ENCODE measurements at regions not wholly inside any gene's neighbourhood (a gene's known extent, or its start where the extent isn't known, plus 50 kb on each side); places are given as distances from the start of the nearest gene placed in this dataset.

GRCh38 chr18:55658598-55658997, 70.6 kb upstream of the TCF4 start:
- Histone ChIP-seq H3K27ac (ENCODE audit: low read length) (no peak overlapping the region), H2AFZ (ENCODE audit: low read depth, low read length) (no peak overlapping the region), H3K4me1 (ENCODE audit: insufficient read depth, low read length) (no peaks in the 10 kb centered on the region), H3K4me2 (ENCODE audit: insufficient read depth, low read length) (no peak overlapping the region), H3K9ac (ENCODE audit: low read depth, low read length) (no peak overlapping the region), H3K9me3 (ENCODE audit: insufficient read depth, low read length, severe bottlenecking) (no peaks in the 10 kb centered on the region), H4K20me1 (ENCODE audit: insufficient read depth, low read length) (no peaks in the 10 kb centered on the region), H3K36me3 (ENCODE audit: insufficient read depth, low read length) (no peaks in the 10 kb centered on the region), H3K27me3 (ENCODE audit: insufficient read depth, low read length, poor library complexity) (no peaks in the 10 kb centered on the region), H3K79me2 (ENCODE audit: insufficient read depth, low read length) (no peaks in the 10 kb centered on the region), H3K4me3 (ENCODE audit: low read depth in 1 of 2, low read length in 2 of 2) (no peak overlapping the region)
- no peak for DNase-seq
- TF ChIP-seq CTCF (IDR thresholded peaks at IDR 0.05; ENCODE audit: borderline replicate concordance, extremely low read depth, low read length, poor library complexity, severe bottlenecking), result no peak
- no peak for TF ChIP-seq EZH2 (IDR thresholded peaks at IDR 0.05; ENCODE audit: borderline replicate concordance, low read depth, low read length, severe bottlenecking)
- no peak for ATAC-seq (ENCODE audit: insufficient read depth, low read depth)

- Histone ChIP-seq H3K4me2 (ENCODE audit: insufficient read depth, low read length) (no peak overlapping the region), H3K79me2 (ENCODE audit: insufficient read depth, low read length) (no peaks in the 10 kb centered on the region), H4K20me1 (ENCODE audit: insufficient read depth, low read length) (no peaks in the 10 kb centered on the region), H3K27ac (ENCODE audit: low read length) (no peak overlapping the region), H3K9ac (ENCODE audit: low read depth, low read length) (no peak overlapping the region), H3K4me3 (ENCODE audit: low read depth in 1 of 2, low read length in 2 of 2) (no peak overlapping the region), H3K36me3 (ENCODE audit: insufficient read depth, low read length) (no peaks in the 10 kb centered on the region), H2AFZ (ENCODE audit: low read depth, low read length) (no peak overlapping the region), H3K9me3 (ENCODE audit: insufficient read depth, low read length, severe bottlenecking) (no peaks in the 10 kb centered on the region), H3K4me1 (ENCODE audit: insufficient read depth, low read length) (no peaks in the 10 kb centered on the region), H3K27me3 (ENCODE audit: insufficient read depth, low read length, poor library complexity) (no peaks in the 10 kb centered on the region)
- no peak for ATAC-seq (ENCODE audit: insufficient read depth, low read depth)
- TF ChIP-seq CTCF (IDR thresholded peaks at IDR 0.05; ENCODE audit: borderline replicate concordance, extremely low read depth, low read length, poor library complexity, severe bottlenecking) (no peak), EZH2 (IDR thresholded peaks at IDR 0.05; ENCODE audit: borderline replicate concordance, low read depth, low read length, severe bottlenecking) (no peak)
- DNase-seq, result no peak
Observed at GRCh38 chr18:55657572-55658331, 69.8 kb upstream of the TCF4 start.

- no peak for ATAC-seq (ENCODE audit: insufficient read depth, low read depth)
- Histone ChIP-seq H3K36me3 (ENCODE audit: insufficient read depth, low read length) (no peaks in the 10 kb centered on the region), H3K9me3 (ENCODE audit: insufficient read depth, low read length, severe bottlenecking) (no peaks in the 10 kb centered on the region)
Observed at GRCh38 chr18:55654986-55655385, 67.0 kb upstream of the TCF4 start.

More at GRCh38 chr18:55654986-55655385, 67.0 kb upstream of the TCF4 start:
- Histone ChIP-seq H3K79me2 (ENCODE audit: insufficient read depth, low read length) (no peaks in the 10 kb centered on the region), H3K27me3 (ENCODE audit: insufficient read depth, low read length, poor library complexity) (no peaks in the 10 kb centered on the region), H3K9ac (ENCODE audit: low read depth, low read length) (no peak overlapping the region), H3K27ac (ENCODE audit: low read length) (no peak overlapping the region), H2AFZ (ENCODE audit: low read depth, low read length) (no peak overlapping the region), H4K20me1 (ENCODE audit: insufficient read depth, low read length) (no peaks in the 10 kb centered on the region), H3K4me2 (ENCODE audit: insufficient read depth, low read length) (no peak overlapping the region), H3K4me3 (ENCODE audit: low read depth in 1 of 2, low read length in 2 of 2) (no peak overlapping the region), H3K4me1 (ENCODE audit: insufficient read depth, low read length) (no peaks in the 10 kb centered on the region)
- TF ChIP-seq CTCF (IDR thresholded peaks at IDR 0.05; ENCODE audit: borderline replicate concordance, extremely low read depth, low read length, poor library complexity, severe bottlenecking), result no peak
- no peak for TF ChIP-seq EZH2 (IDR thresholded peaks at IDR 0.05; ENCODE audit: borderline replicate concordance, low read depth, low read length, severe bottlenecking)
- DNase-seq, result no peak
